HFFc6 (cell line): ENCODE measurements at regions not wholly inside any gene's neighbourhood (a gene's known extent, or its start where the extent isn't known, plus 50 kb on each side); places are given as distances from the start of the nearest gene placed in this dataset.

Experiments
- DNase-seq: peaks from one replicate; pipeline ENCODE4 v3.0.0-alpha.2; 2018
- H3K27ac Mint-ChIP-seq: 2 replicates; pipeline ENCODE4 v1.8.0; 2020; ENCODE audit warnings: mild to moderate bottlenecking, mixed read lengths
- H3K27me3 Mint-ChIP-seq: 2 replicates; pipeline ENCODE4 v1.8.0; 2021; ENCODE audit warnings: mild to moderate bottlenecking, moderate library complexity, mixed read lengths; ENCODE audit not compliant: insufficient read depth
- H3K36me3 Mint-ChIP-seq: 2 replicates; pipeline ENCODE4 v1.8.0; 2021; ENCODE audit warnings: low read depth, mixed read lengths
- H3K4me1 Mint-ChIP-seq: 2 replicates; pipeline ENCODE4 v1.8.0; 2020; ENCODE audit warnings: low read depth, mixed read lengths
- H3K4me3 Mint-ChIP-seq: 2 replicates; pipeline ENCODE4 v1.8.0; 2020; ENCODE audit warnings: mild to moderate bottlenecking, moderate library complexity, mixed read lengths
- H3K9me3 Mint-ChIP-seq: 2 replicates; pipeline ENCODE4 v1.8.0; 2020; ENCODE audit warnings: mild to moderate bottlenecking, mixed read lengths
- TF ChIP-seq, protein P1 (sequence below): fragments of 200-600 bp; sonication (generic); IDR thresholded peaks from 2 replicates; pipeline ENCODE4 v1.5.0; 2021; ENCODE audit warnings: antibody characterized with exemption, mild to moderate bottlenecking

DNA sequence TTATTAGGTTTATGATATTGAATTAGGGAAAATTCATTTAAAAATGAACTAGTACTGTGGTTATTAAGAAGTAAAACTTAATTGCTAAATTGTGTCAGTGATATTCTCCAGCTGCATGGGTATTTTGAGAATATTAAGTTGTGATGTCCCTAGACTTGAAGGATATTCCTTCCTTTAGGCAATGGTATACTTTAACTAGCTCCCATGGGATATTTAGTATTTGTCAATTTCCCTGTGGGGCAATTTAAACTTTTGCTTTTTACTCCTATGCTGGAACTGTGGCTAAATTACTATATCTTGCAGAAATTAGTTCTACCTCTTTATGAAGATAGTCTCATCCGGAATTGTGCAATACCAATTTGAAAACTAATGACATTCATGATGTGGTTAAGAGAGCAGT lies 151.6 kb upstream of the CSNK1A1L start:
- no peak overlapping the region for H3K4me3 Mint-ChIP-seq
- H3K27ac Mint-ChIP-seq: no peak overlapping the region
- no peak for DNase-seq
- H3K27me3 Mint-ChIP-seq: peaks cover 2% of the 10 kb centered on the region; the same call in 1 of the 2 replicates
- peaks cover 19% of the 10 kb centered on the region for H3K36me3 Mint-ChIP-seq
- H3K4me1 Mint-ChIP-seq: no peaks in the 10 kb centered on the region
- TF ChIP-seq, protein P1, sequence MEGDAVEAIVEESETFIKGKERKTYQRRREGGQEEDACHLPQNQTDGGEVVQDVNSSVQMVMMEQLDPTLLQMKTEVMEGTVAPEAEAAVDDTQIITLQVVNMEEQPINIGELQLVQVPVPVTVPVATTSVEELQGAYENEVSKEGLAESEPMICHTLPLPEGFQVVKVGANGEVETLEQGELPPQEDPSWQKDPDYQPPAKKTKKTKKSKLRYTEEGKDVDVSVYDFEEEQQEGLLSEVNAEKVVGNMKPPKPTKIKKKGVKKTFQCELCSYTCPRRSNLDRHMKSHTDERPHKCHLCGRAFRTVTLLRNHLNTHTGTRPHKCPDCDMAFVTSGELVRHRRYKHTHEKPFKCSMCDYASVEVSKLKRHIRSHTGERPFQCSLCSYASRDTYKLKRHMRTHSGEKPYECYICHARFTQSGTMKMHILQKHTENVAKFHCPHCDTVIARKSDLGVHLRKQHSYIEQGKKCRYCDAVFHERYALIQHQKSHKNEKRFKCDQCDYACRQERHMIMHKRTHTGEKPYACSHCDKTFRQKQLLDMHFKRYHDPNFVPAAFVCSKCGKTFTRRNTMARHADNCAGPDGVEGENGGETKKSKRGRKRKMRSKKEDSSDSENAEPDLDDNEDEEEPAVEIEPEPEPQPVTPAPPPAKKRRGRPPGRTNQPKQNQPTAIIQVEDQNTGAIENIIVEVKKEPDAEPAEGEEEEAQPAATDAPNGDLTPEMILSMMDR: no peak
- H3K9me3 Mint-ChIP-seq: peaks cover 19% of the 10 kb centered on the region

DNA sequence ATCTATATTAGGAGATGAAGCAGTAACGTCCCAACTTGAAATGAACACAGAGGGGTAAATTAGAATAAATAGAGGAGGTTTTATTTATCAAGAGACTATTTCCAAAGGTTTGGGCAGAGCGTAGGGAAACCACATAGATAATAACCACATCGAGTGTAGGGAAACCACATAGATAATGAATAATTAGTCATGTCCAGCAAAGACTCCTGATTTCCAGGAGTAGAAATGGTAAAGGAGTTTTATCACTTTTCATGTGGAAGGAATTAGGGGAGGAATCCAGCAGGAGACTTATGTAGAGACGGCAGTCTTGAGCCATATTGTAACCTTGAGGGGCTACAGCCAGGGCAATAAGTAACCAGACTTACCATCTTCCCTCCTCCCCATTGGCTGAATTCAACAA lies 136.3 kb upstream of the CSNK1A1L start:
- H3K36me3 Mint-ChIP-seq: peaks cover 21% of the 10 kb centered on the region
- TF ChIP-seq, protein P1: no peak

DNA sequence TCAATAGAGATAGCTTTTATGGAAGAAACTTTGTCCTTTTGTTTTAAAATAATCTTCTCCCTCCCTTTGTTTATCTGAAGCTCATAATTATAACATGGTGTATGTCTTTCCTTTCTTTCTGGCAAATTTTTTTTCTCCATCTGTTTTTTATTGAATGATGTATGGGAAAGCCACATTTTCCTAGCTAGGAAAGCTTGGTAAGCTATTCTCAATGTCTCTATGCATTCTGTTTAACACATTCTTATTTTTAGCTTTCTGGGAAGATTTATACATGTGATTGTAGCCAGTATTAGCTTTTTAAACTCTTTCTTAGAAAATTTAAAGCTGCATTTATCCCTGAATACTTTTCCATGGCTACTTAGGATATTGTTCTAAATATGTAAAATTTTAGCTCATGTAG lies 124.9 kb upstream of the CSNK1A1L start:
- H3K27me3 Mint-ChIP-seq: no peaks in the 10 kb centered on the region
- TF ChIP-seq, protein P1: no peak
- peaks cover 15% of the 10 kb centered on the region for H3K36me3 Mint-ChIP-seq
- peaks cover 10% of the 10 kb centered on the region for H3K9me3 Mint-ChIP-seq
- no peak for DNase-seq
- H3K4me1 Mint-ChIP-seq: peaks cover 28% of the 10 kb centered on the region
- no peak overlapping the region for H3K4me3 Mint-ChIP-seq
- no peak overlapping the region for H3K27ac Mint-ChIP-seq

More for the DNA sequence above, 136.3 kb upstream of the CSNK1A1L start:
- Mint-ChIP-seq H3K4me3 (no peak overlapping the region), H3K9me3 (peaks cover 25% of the 10 kb centered on the region), H3K27me3 (no peaks in the 10 kb centered on the region), H3K27ac (no peak overlapping the region), H3K4me1 (peaks cover 7% of the 10 kb centered on the region; the same call in 1 of the 2 replicates)
- DNase-seq: no peak

DNA sequence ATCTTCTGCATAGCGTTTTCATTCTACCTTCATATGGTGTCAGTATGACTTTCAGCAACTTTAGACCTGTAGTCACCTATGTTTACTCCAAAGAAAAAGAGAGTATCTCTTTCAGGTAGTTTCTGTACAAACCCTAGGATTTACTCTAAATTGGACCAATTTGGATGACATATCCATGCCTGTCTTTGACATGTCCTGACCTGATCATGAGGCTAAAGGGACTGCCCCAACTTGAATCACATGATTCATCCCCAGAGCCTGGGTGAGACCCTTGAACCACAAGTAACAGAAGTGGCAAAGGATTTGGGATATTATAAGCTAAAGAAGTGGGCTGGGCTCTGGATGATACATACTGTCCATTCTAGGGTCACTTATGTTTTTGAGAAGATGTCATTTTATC lies 124.5 kb upstream of the CSNK1A1L start:
- peaks cover 10% of the 10 kb centered on the region for H3K9me3 Mint-ChIP-seq
- TF ChIP-seq, protein P1: no peak
- no peak for DNase-seq
- H3K4me1 Mint-ChIP-seq: peaks cover 32% of the 10 kb centered on the region
- H3K27ac Mint-ChIP-seq: no peak overlapping the region
- H3K27me3 Mint-ChIP-seq: no peaks in the 10 kb centered on the region
- H3K4me3 Mint-ChIP-seq: no peak overlapping the region
- H3K36me3 Mint-ChIP-seq: peaks cover 15% of the 10 kb centered on the region

DNA sequence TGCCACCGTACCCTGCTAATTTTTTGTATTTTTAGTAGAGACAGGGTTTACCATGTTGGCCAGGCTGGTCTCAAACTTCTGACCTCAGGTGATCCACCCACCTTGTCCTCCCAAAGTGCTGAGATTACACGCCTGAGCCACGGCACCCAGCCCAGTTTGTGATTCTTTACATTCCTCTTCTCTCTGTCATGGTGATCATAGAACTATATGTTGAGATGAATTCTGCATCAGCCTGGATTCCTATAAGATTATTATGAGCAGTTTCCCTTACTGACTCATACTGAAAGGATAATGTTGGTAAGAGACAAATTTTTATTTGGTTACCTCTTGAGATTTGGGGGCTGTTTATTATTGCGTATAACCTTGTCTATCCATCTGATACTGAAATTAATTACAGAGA lies 121.5 kb upstream of the CSNK1A1L start:
- H3K36me3 Mint-ChIP-seq: peaks cover 8% of the 10 kb centered on the region; the same call in 1 of the 2 replicates
- DNase-seq: peak; percentile 41
- H3K9me3 Mint-ChIP-seq: no peaks in the 10 kb centered on the region
- peaks cover 38% of the 10 kb centered on the region for H3K4me1 Mint-ChIP-seq
- peak overlapping the region; percentile 43 for H3K27ac Mint-ChIP-seq
- TF ChIP-seq, protein P1: no peak
- peak overlapping the region; percentile 4 for H3K4me3 Mint-ChIP-seq
- no peaks in the 10 kb centered on the region for H3K27me3 Mint-ChIP-seq
